HG03460 (cell line): ENCODE measurements at regions not wholly inside any gene's neighbourhood (a gene's known extent, or its start where the extent isn't known, plus 50 kb on each side); places are given as distances from the start of the nearest gene placed in this dataset.

Source experiments
- ATAC-seq: cut with Tn5 transposase; IDR thresholded peaks from one replicate; pipeline ENCODE4 v1.9.1; 2021; ENCODE audit not compliant: unreplicated experiment

DNA sequence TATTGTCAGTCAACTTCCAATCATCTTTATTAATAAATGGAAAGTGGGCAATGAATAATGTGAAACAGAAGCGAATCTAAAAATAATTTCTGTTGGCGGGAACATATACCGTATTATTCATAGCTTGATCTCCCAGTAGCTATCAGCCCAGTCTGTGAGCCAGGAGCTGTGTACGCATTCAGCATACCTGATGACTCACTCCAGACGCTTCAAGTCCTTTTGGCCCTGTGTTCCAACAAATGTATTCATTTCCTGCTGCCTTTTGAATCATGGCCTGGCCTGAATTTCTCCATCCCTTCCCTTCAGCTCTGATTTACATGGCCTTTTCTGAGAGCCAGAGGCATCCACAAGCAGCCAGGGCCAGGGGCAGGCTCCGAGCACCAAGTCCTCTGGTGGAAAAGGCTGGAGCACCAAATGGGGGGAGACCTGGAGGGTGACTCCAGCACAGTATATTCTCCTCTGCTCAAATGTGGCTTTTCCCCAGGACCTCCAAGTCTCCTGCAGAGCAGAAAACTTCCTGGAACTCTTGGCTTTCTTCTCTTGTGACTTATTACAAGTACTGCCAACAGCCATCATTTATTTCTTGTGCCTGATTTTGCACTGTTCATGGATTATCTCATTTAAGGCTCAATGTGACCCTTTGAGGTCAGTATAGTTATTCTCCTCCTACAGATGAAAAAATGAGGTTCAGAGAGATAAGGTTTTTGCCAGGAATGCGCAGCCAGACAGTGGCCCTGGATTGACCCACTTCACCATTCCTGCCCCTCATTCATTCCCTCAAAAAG lies 108.7 kb downstream of the EN1 start:
- no peak for ATAC-seq

- ATAC-seq = no peak
Observed at GRCh38 chr2:118738106-118738505, 109.3 kb downstream of the EN1 start.

GRCh38 chr2:118737684-118738083 lies 109.8 kb downstream of the EN1 start:
- no peak for ATAC-seq

DNA sequence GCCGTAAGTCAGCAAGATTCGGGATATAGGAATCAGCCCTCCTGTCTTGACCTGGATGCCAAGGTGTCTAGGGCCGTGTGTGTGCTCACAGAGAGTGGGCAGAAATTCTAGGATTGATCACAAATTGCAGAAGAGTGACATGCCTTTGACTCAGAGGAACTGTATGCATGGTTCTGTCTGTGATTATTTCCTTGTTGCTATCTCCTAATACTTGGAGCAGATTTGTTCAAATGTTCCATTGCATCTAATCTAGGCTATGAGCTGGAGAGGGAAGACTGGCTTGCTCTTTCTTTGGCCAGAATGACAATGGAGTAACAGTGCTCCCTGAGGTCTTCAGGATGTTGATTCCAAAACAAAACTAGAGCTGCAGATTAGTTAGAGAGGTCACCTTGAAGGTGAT lies 115.0 kb downstream of the EN1 start:
- ATAC-seq = no peak

- ATAC-seq = no peak
Observed at GRCh38 chr2:118731413-118731812, 116.0 kb downstream of the EN1 start.

GRCh38 chr2:118730405-118730804 lies 117.0 kb downstream of the EN1 start:
- no peak for ATAC-seq

GRCh38 chr2:118729760-118730159 lies 117.7 kb downstream of the EN1 start:
- ATAC-seq = no peak

GRCh38 chr2:118728984-118729383 lies 118.5 kb downstream of the EN1 start:
- ATAC-seq = no peak

DNA sequence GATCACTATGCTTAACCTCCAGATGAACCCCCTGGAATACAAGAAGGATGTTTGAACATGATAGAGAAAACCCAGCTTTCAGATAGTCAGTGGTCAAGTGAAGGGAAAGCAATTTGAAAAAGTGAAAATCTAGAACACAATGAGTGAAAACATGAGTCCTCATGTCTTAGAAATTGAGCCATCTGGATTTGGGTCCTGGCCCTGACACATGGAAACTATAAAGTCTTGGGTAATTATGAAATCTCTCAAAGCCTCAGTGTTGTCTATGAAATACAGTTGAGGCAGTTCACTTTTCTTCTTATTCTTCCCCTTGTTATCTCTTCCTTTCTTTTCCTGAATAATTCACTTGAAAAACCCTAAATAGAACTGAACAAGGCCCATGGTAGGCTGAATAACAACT lies 120.6 kb downstream of the EN1 start:
- ATAC-seq = no peak

GRCh38 chr2:118723394-118723793 lies 124.1 kb downstream of the EN1 start:
- ATAC-seq = no peak

GRCh38 chr2:118722976-118723375 lies 124.5 kb downstream of the EN1 start:
- no peak for ATAC-seq

DNA sequence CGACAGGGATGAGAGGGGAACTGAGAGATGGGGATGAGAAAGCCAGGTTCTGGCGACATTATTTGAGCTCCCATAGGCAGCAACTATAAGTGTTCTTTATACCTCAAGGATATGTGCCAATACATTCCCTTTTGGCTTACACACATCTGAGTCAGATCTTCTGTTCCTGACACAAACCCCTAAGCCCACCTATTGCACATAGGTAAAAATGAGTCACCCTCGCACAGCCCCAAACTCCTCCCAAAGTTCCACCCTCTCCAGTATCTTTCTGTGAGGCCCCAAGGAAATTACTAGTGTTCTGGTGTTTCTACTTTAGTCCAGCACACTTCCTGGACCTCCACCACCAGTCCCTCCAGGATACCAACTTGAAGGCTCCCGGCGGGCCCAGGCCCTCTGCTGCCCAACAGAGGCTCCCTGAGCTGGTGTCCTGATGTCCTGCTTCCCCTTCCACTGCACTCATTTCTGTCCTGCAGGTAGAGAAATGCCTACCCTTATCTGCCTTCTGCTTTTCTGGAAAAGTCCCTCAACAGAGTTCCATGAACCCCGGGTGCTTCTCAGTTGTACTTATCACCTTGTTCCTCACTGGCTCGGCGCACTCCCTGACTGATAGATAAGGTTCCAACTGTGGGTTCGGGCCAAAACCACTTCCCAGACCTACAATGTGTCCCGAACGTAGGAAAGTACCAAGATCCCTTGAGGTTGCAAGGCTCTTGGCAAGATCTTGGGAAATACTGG lies 125.5 kb downstream of the EN1 start:
- ATAC-seq = no peak

GRCh38 chr2:118720866-118721265 lies 126.6 kb downstream of the EN1 start:
- no peak for ATAC-seq

GRCh38 chr2:118718921-118719320 lies 128.5 kb downstream of the EN1 start:
- no peak for ATAC-seq

- no peak for ATAC-seq
Observed at GRCh38 chr2:118716102-118716501, 131.3 kb downstream of the EN1 start.

GRCh38 chr2:118714118-118714517 lies 133.3 kb downstream of the EN1 start:
- no peak for ATAC-seq

- no peak for ATAC-seq
Observed at GRCh38 chr2:118711603-118712002, 135.8 kb downstream of the EN1 start.

- no peak for ATAC-seq
Observed at GRCh38 chr2:118710481-118710880, 137.0 kb downstream of the EN1 start.

DNA sequence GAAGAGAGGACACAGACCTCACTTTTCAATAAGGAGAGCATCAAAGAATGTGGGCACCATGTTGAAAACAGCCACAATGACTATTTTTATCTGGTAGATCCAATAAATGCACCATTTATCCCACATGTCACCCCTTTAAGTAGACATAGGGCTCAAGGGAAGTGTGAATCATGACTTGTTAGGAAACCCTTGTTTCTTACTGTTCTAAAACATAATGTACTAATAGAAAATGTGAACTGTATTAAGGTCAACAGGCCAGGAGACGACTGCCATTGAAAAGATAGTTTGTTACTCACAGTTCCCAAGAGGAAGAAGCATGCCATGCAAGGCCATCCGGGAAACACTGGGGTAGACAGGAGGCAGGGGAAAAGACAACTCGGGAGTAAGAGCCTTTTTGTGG lies 137.7 kb downstream of the EN1 start:
- ATAC-seq = no peak

- no peak for ATAC-seq
Observed at GRCh38 chr2:118706844-118707243, 140.6 kb downstream of the EN1 start.

- ATAC-seq = no peak
Observed at GRCh38 chr2:118706371-118706770, 141.1 kb downstream of the EN1 start.

- no peak for ATAC-seq
Observed at GRCh38 chr2:118705032-118705431, 142.4 kb downstream of the EN1 start.
